Ishikawa (cell line): ENCODE measurements at regions not wholly inside any gene's neighbourhood (a gene's known extent, or its start where the extent isn't known, plus 50 kb on each side); places are given as distances from the start of the nearest gene placed in this dataset.

ENCODE experiments used
- CEBPB ChIP-seq: IDR thresholded peaks from 2 replicates; pipeline ENCODE4 v1.6.1; 2012
- CREB1 ChIP-seq: IDR thresholded peaks from 2 replicates; pipeline ENCODE4 v1.6.1; 2012; ENCODE audit warnings: low read depth
- EGR1 ChIP-seq: IDR thresholded peaks from 2 replicates; pipeline ENCODE4 v1.6.1; 2012
- EP300 ChIP-seq: IDR thresholded peaks from 2 replicates; pipeline ENCODE4 v1.6.1; 2012; ENCODE audit warnings: borderline replicate concordance
- FOXM1 ChIP-seq: IDR thresholded peaks from 2 replicates; pipeline ENCODE4 v1.6.1; 2012; ENCODE audit warnings: low read depth, borderline replicate concordance
- MAX ChIP-seq: IDR thresholded peaks from 2 replicates; pipeline ENCODE4 v1.6.1; 2012
- NFIC ChIP-seq: IDR thresholded peaks from 2 replicates; pipeline ENCODE4 v1.6.1; 2012
- RAD21 ChIP-seq: IDR thresholded peaks from 2 replicates; pipeline ENCODE4 v1.6.1; 2012; ENCODE audit warnings: low read depth
- REST ChIP-seq: IDR thresholded peaks from 2 replicates; pipeline ENCODE4 v1.6.1; 2012; ENCODE audit warnings: low read depth, mild to moderate bottlenecking
- TAF1 ChIP-seq: IDR thresholded peaks from 2 replicates; pipeline ENCODE4 v1.6.1; 2012; ENCODE audit warnings: low read depth, mild to moderate bottlenecking
- TCF12 ChIP-seq: IDR thresholded peaks from 2 replicates; pipeline ENCODE4 v1.6.1; 2012; ENCODE audit warnings: low read depth
- TEAD4 ChIP-seq: IDR thresholded peaks from 2 replicates; pipeline ENCODE4 v1.6.1; 2012
- USF1 ChIP-seq: IDR thresholded peaks from 2 replicates; pipeline ENCODE4 v1.6.1; 2012
- YY1 ChIP-seq: IDR thresholded peaks from 2 replicates; pipeline ENCODE4 v1.6.1; 2012; ENCODE audit warnings: low read depth
- ZBTB7A ChIP-seq: IDR thresholded peaks from 2 replicates; pipeline ENCODE4 v1.6.1; 2012; ENCODE audit warnings: low read depth

- TF ChIP-seq NFIC (no peak), ZBTB7A (no peak), MAX (no peak), EGR1 (no peak), TEAD4 (no peak), USF1 (no peak), FOXM1 (no peak), TAF1 (no peak), TCF12 (no peak), YY1 (no peak), CEBPB (no peak), CREB1 (no peak)
Measured at GRCh38 chr12:113766131-113766878, 199.8 kb downstream of the RBM19 start.

GRCh38 chr12:113764661-113765060 lies 201.5 kb downstream of the RBM19 start:
- TF ChIP-seq YY1 (no peak), TAF1 (no peak), NFIC (no peak), TEAD4 (no peak), MAX (no peak), CREB1 (no peak), FOXM1 (no peak), TCF12 (no peak), REST (no peak), USF1 (no peak), EGR1 (no peak), EP300 (no peak), CEBPB (no peak)

- no peak for TF ChIP-seq NFIC
- TF ChIP-seq EP300 = no peak
- no peak for TF ChIP-seq RAD21
- TF ChIP-seq TCF12 = no peak
- TF ChIP-seq ZBTB7A = no peak
- no peak for TF ChIP-seq REST
- no peak for TF ChIP-seq MAX
- no peak for TF ChIP-seq TEAD4
Measured at GRCh38 chr12:113762882-113763816, 203.0 kb downstream of the RBM19 start.

GRCh38 chr12:113762155-113762881 lies 203.8 kb downstream of the RBM19 start:
- no peak for TF ChIP-seq CREB1
- TF ChIP-seq YY1 = no peak
- TF ChIP-seq FOXM1 = no peak
- TF ChIP-seq TCF12 = no peak
- no peak for TF ChIP-seq MAX
- no peak for TF ChIP-seq ZBTB7A
- TF ChIP-seq NFIC = no peak
- TF ChIP-seq TEAD4 = no peak
- no peak for TF ChIP-seq EP300
- TF ChIP-seq EGR1 = no peak
- no peak for TF ChIP-seq CEBPB
- TF ChIP-seq RAD21 = no peak
- TF ChIP-seq USF1 = no peak
